HTR-8/SVneo (cell line): ENCODE measurements at regions not wholly inside any gene's neighbourhood (a gene's known extent, or its start where the extent isn't known, plus 50 kb on each side); places are given as distances from the start of the nearest gene placed in this dataset.

Experiments
- DNase-seq: peaks from one replicate; pipeline ENCODE4 v3.0.0; 2011; ENCODE audit warnings: low spot score, mixed read lengths; ENCODE audit not compliant: insufficient read length
- FAIRE-seq: peaks from 2 replicates; lab custom pipeline; 2011; peaks lifted over from hg19 to GRCh38; lab: Jason Lieb, UNC

DNA sequence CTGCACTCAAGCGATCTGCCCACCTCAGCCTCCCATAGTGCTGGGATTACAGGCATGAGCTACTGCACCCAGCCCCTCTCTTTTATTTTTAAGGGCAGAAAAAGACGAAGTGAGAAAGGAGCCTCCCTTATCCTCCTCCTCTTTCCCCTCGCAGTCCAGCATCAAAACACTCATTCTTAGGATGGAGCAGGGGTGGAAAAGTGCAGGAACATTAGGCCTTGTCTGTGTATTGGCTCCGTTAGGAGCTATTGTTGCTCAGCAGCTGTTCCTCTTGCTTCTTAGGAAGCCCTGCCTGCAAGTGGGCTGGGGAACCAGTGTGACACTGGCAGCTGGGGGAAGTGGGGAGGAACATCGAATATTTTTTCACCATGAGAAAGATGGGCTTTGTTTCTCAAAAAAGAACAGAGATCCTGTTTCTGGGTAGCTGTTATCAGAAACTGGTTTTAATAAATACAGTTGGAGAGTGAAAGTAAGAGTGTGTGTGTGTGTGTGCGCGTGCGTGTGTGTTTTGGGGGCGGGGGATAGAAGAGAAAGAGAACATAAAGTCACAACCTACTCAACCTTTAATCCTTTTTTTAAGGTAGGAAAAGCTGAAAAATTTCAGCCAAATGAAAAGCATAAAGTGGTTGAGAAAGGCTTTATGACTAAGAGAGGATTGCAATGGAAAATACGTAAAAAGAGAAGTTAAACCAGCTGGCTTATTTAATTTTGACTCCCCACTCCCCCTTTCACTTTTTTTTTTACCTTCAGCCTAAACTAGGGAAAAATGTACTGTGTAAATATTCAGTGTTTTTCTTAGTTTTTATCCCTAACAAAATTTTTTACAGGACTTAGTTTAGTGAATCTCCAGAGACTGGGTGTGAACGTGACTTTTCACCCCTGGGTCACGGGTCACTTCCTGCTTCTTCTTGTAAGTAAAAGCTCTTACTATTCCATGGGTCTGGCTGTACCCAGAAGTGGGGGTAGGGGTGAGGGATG, 197.2 kb upstream of the PLEKHG7 start:
- no peak for FAIRE-seq

DNA sequence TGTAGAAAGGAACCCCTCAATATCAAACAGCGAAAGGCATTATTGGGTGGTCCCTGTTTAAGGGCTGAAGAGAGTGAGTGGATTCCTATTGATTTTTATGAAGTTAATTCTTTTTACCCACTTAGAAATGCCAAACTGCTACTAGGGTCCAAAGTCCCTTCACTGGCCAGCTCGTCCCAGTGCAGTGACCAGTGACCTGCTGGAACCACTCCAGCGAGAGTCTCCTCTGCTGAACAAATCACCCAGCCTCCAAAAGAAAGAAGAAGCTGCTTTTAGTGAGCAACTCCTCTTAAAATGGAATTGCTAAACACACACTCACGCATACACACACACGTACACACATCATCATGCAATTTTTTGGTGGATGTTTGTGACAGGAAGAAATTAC, 198.2 kb upstream of the PLEKHG7 start:
- DNase-seq (no peak), FAIRE-seq (no peak)

More for the DNA sequence above, 197.2 kb upstream of the PLEKHG7 start:
- no peak for DNase-seq

DNA sequence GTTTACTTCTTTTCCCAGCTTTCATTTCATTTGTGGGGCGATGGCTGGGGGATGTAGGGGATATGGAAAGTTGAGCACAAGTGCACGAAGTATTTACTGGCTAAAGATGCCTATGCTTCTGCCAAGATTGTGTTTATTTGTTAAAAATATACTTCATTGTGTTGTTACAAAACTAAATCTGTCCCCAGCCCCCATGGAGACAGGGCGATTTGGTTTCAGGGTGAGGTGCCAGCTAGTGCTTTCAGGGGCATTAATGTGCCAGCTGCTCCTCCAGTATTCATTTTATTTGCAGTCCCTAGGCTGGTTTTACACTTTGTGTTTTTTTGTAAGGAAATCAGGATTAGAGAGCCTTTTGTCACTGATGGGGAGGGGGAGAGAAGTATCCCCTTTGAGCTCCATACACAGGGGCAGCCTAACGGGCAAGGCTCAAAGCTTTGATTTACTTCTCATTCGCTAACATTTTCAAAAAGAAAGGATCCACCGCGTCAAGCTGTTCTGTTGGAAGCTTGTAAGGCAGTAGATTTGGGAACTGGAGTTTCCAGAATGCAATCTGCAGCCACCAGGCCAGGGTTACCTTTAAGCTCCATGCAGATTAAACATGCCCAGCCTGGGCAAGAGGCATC, 198.7 kb upstream of the PLEKHG7 start:
- DNase-seq (no peak), FAIRE-seq (no peak)

DNA sequence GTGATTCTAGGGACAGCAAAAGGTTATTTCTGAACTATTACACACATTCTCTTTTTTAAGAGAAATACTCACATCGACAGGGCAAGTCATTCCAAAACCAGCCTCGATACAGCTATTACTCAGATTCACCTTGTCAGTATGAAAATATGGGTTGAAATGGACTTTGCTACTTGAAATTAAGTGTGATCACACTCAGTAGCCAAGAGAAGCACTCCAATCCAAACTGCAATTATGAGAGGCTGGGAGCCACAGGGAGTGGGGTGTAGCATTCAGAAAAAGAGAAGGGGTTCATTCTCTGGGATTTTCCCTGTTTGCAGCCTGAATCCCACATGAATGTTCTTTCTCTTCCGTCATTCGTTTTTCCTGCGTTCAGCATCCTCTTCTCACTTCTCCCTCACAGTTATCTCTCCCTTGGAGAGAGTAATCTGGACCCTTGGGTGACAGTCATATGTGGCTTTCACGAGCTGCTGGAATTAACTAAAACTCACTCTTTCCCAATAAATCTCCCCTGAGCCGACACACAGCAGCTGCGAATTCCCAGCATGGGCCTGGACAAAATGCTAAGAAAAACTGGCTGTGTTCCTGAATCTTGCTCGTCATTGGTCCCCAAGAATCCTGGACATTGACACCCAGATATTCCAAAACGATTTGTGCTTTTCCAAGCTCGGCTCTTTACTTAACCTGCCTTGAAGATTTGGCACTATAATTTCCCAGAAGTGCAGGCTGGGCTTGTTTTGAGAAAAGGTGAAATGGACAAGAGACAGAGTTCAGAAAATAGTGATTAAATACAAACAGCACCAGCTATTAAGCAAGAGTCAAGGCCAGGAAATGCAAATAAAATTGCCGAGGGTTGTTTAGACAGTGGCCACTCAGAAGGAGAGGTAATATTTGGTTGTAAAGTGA, 199.5 kb upstream of the PLEKHG7 start:
- FAIRE-seq: no peak
- no peak for DNase-seq

DNA sequence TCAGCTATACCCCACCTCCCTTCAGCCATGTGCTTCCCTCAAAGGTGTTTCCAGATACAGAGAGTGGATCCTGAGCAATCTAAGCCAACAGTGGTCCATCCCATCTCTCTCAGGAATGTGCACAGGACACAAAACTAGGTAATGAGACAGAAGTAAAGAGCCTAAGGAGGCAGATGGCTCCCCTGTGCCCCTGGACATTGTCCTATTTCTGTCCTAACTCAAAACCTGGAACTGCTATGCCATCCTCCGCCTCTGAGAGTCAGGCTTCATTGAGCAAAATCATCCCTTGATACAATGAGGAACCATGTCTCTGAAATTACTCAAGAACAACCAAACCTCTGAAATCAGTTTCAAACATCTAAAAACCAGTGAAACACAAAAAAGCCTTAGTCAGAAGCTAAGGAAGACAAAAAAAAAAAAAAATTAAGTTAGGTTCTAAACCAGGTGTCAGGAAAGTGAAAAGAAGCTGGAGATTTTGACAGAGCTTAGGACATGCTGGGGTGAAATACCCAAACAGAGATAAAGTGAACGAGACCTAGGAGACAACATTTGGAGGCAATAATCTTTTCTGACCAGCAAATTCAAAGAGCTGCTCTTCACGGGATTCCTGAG, 200.3 kb upstream of the PLEKHG7 start:
- DNase-seq (no peak), FAIRE-seq (no peak)

DNA sequence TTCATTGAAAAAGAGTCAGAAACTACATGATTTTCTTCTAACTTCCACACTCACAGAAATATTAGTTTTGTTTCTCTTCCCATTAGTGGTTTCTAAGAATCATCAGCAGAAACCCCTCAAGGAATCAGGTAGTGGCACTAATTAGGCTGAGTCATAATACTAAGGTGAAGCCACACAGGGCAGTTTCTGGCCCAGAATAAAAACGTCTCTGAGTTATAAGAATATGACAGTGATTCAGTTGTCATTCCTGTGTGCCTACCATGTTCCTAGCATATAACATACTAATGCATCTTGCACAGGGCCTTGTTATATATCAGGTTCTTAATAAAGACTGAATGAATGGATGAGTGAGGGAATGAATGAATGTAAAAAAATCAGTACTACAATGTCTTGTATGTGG, 206.0 kb upstream of the PLEKHG7 start:
- FAIRE-seq: no peak
- no peak for DNase-seq

DNA sequence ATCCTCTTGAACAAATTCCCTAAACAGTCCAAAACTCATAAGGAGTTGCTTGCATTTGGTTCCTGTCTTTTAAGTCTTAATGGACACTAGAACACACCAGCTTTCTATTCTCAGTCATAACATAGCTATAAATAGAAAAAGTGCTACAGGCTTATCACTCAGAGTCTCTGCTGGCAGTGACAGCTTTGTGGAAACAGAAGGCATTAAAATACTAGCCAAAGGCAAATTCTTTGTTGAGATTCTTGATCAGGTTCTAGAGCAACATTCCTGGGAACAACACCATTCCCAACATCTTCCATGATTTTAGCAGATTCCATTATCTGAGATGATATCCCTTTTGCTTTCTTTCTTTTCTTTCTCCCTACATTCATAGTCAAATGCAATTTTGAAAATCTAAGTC, 207.7 kb upstream of the PLEKHG7 start:
- DNase-seq (no peak), FAIRE-seq (no peak)

DNA sequence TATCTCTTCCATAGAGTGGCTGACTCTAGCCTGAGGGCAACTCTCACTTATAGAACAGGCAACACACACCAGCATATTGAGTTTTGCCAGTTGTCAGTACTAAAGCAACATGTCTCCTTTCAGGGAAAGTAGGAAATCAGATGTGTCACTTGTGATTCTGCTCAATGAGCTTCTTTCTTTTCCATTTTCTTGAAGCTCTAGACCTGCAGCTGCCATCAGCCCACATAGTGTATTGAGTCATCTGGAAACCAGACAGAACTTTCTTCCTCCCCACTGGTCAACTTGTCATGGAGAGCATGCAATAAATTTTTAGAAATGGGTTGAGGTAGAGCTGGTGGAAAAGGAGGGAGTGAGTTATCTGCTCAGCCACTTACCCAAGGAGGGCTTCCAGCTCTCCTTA, 209.0 kb upstream of the PLEKHG7 start:
- DNase-seq (no peak), FAIRE-seq (no peak)

DNA sequence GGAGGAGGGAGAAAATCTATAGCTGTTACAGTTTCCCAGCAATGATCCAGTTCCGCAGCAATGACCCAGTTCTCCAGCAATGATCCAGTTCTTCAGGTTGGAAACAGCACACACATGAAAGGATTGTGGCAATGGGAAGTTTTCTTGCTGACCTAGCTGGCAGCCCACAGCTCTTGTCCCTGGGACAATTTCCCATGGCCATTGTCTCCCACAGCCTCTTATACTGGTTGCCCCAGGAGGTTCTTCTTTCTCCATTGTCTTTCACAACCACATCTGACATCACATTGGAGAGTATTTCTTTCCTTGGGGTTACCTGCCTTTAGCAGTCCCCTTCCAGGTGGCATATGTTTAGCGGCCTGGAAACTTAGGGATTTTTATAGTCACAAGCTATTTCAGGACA, 209.8 kb upstream of the PLEKHG7 start:
- FAIRE-seq: no peak
- DNase-seq: no peak

DNA sequence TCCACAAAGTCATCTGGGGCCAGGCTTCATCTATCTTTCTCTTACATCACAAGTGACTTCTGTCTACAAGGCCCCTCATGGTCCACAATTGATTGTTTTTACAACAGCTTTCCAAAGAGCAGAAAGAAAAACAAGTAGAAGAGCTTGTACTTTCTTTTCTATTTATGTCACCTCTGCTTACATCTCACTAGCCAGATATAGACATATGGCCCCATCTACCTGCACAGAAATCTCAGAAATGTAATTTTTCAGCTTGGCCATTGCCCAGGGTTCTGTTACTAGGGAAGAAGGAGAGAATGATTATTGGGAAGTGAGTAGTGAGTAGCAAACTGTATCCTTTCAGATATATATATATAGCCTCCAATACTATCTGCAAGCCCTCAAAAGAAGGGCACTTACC, 210.5 kb upstream of the PLEKHG7 start:
- no peak for FAIRE-seq
- no peak for DNase-seq

DNA sequence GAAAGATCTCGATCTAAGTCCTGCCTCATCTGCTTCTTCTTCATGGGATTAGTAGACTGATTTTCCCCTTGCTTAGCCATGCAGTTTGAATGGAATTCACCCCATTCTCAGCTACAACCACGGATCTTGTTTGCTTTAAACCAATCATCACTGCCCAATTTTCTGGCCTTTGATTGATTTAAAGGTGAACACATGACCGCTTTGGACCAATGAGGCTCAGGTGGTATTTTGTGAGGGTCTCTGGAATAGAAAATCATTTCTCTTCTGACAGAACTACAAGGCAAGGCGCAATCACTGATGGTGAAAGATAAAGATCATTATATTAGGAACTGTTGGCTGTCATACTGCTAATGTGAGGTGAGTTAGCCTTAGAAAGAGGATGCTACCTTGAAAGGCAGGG, 213.0 kb upstream of the PLEKHG7 start:
- DNase-seq (no peak), FAIRE-seq (no peak)

DNA sequence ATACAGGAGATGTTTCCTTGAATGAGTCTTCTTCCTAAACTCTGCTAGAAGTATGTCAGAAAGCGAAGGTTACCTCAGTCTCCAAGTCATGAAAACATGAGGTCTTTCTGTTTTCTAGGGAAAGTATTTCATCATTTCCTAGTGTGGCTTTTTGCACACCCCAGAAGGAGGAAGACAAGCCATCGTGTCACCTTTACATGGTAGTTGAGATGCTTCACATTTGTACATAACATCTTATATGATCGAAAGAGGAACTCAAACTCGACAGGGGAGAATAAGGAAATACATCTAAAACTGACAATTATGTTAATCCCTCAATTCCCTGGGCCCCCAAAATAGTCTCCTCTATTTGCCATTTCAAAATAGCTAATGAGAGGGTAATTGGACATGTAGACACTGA, 214.1 kb upstream of the PLEKHG7 start:
- FAIRE-seq: no peak

DNA sequence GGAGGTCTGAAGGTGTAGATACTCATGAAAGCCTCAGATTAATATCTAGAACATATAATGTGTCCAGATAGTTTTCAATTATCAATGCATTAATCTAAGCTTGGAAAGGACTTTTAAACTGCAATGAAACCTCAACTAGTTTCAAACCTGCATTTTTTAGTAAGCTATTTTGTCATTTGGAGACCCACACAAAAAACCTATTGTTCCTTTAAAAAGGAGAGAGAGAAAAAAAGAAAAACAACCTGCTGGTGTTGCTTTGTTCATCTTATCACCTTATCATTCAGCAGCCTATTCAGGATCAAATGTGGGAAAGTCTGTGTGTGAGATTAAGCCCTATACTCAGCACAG, 215.7 kb upstream of the PLEKHG7 start:
- FAIRE-seq: no peak

More for the DNA sequence above, 214.1 kb upstream of the PLEKHG7 start:
- no peak for DNase-seq

DNA sequence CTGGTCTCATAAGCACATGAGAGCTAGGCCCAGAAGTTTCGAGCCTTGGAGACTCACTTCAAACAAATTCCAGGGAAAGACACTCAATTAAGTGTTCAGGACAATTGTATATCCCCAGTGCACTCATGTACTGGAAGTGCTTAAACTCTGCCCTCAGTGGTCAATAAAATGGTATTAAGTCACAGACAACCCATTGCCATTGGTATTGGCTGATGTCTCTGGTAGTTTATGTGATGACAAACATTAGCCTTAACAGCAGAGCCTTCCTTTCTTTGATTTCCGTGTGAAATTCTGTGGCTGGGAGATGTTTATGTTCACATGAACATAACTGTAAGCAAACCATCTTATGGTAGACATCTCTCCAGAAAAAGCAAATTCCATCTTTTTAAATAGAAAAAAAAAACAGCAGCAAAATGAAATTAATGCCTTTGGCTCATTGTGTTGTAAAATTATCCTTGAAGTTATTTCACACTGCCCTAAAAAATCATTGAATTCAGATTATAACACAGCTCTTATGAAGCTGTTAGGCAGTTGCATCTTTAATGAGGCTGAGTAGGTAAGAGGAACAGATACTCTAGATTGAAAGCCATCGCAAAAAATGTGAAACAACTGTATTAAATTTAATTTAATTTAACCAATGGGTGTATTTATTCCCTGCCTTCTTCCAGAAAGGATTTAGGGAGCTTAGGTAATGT, 216.2 kb upstream of the PLEKHG7 start:
- FAIRE-seq (no peak), DNase-seq (no peak)

More for the DNA sequence above, 215.7 kb upstream of the PLEKHG7 start:
- DNase-seq: no peak

DNA sequence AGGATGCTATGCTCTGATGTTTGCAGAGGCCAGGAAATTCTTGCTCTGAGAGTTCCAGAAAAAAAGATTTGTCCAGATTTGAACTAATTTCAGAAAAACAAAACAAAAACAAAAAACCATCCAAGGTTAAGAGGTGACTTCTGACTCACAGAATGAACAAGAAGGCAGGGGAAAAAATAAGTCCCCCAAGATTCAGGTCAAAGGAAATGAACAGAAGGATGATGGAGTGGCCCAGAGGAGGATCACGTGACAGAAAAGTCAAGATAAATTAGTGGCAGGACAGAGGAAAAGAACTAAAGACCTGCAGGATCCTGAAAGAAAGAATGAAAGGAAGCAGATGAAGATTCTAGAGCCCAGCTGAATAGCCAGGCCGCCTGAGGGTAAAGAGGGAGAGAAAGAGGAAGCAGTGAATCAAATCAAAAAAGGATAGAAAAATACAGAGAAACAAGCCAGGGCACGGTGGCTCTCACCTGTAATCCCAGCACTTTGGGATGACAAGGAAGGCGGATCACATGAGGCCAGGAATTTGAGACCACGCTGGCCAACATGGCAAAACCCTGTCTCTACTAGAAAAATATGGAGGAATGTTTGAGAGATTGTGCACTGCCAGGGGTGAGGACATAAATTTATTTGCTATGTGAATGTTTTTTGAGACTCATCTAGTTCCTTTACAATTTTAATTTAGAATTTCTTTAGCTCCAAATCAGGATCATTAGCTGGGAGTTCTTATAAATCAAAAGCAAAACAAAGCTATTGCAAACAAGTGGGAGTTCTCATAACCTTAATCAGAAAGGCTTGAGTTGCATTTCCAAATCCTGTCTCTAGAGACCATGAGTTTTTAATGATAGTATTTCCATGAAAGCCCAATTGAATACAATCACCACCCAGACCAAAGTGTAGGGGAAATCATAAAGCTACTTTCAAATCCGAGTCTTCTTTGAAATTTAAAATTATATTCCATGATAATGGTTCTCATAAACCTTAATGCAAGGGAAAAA, 217.1 kb upstream of the PLEKHG7 start:
- DNase-seq (no peak), FAIRE-seq (no peak)

DNA sequence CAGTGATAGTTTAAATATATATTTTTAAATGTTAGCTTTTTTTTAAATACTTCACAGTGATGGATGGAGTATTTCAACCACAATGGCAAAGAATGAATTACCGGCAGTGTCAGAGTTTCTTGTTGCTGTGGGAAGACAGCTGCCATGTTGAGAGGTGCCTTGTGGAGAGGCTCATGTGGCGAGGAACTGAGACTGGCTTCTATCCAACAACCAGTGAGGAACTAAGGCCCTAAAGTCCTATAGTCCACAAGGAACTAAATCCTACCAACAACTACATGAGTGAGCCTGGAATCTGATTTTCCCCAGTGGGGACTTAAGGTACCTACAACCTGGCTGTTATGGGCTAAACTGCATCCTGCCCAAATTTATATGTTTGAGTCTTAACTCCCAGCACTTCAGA, 220.2 kb upstream of the PLEKHG7 start:
- no peak for FAIRE-seq

DNA sequence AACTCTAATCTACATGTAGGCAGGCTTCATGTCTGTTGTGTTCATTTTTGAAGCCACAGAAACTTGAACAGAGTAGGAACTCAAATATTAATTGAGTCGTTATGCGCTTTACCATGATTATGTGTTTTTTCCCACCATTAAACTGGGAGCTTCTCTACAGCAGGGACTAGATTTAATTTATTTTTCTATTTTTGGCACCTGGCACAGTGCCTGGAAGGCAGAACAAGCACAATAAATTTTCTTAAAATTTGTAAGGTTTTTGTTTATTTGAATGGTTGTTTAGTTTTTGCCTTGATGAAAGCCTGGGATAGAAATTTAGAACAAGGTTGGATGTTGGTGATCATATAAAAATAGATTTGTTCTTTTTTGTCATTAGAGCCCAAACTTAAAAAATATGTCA, 221.7 kb upstream of the PLEKHG7 start:
- DNase-seq (no peak), FAIRE-seq (no peak)

More for the DNA sequence above, 220.2 kb upstream of the PLEKHG7 start:
- no peak for DNase-seq

DNA sequence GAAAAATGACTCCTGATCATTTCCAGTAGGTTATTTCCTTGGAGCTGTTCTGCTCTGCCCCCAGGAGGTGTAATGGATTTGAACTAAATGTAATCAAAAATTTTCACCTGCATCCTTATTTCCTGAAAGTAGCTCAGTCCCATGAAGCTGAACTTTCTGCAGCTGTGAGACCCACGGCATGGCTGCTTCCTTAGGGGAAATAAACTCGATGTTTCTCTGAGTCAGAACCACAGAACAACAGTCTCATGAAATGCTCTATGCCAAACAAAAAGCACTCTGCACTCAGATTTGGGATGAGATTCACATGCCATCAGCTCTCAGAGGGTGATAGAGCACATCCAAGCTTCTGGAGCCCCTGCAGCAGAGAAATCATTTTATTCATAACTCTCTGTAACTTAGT, 224.1 kb upstream of the PLEKHG7 start:
- DNase-seq (no peak), FAIRE-seq (no peak)
